ENCODE measurements at regions not wholly inside any gene's neighbourhood (a gene's known extent, or its start where the extent isn't known, plus 50 kb on each side); places are given as distances from the start of the nearest gene placed in this dataset.
"Not testable (repeated sequence)": the region's sequence is repeated elsewhere in the genome, so short reads cannot be mapped to it uniquely, and the experiment has no call there.

DNA sequence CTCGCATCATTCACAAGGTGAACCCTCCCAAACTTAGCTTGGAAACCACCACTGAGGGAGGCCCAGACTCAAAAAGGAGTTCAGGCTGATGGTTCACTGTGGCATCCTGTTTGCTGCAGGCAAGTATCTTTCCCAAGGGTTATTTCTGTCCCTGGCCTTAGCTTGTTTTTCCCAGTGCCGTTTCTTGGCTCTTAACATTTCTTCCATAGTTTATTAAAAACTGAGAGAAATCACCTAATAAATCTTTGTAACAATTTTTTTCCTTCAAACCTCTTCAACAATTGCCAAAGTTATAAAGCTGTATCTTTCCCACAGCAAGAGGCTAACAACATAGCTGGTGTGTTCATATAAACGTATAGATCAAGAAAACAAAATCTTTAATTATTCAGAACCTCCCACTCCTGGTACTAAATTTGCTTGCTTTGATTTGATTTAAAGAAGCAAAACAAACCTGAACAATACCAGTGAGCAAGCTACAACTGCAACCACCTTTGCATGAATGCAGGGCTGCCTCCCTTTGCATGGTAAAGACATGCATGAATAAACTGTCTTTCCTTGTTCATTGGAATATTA lies 234.9 kb upstream of the STT3B start:
- H3K9me3 Mint-ChIP-seq (ENCODE audit: low read depth) = no peaks in the 10 kb centered on the region

DNA sequence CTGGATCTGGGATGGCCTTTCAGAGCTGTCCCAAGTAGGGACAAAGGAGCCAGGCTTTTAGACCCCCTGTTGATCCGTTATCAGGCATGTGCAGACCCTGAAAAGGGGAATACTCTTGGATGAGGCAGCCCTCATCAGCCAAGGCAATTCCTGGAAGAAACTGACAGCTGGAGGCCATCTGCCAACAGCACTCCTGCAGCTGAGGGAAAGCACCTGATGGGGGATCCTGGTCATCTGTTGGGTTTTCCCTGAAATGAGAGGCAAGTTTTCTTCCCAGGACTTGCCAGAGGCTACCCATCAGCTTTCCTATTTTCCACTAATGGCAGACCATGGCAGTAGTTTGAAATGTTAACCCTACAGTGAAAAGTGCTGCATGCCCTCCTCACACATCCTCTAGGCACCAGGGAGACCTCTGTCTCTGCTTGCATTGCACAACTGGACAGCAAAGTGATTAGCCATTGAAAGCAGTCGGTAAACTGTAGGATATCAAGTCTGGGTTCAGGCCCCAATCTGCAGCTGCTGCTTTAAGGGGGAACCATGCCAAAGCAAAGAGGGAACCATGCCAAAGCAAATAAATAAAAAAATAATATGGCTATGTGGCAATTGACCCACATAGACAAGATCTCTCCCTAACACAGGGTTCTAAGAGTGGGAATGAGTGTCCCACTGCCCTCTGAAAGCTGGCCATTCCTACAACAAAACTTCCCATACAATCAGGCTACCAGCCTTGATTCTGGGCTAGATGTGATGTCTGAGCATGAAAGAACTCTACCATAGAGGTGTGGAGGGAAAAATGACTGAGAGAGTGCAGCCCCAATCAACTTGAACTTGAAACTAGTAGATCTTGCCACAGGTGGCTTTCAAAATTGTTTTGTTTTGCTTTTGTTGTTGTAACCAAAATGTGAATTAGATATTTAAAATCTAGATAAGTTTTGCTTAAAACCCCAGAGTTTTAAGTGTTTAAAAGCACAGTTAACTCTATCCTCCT lies 232.0 kb upstream of the STT3B start:
- H3K27ac Mint-ChIP-seq = no peak overlapping the region
- H3K4me3 Mint-ChIP-seq = no peak overlapping the region
- H3K9me3 Mint-ChIP-seq (ENCODE audit: low read depth) = no peaks in the 10 kb centered on the region
- peaks cover under 1% of the 10 kb centered on the region for H3K4me1 Mint-ChIP-seq (ENCODE audit: low read depth)
- peaks cover 6% of the 10 kb centered on the region for H3K36me3 Mint-ChIP-seq
- H3K27me3 Mint-ChIP-seq = no peaks in the 10 kb centered on the region

More for the DNA sequence above, 234.9 kb upstream of the STT3B start:
- peaks cover 2% of the 10 kb centered on the region for H3K36me3 Mint-ChIP-seq
- no peaks in the 10 kb centered on the region for H3K27me3 Mint-ChIP-seq
- H3K4me1 Mint-ChIP-seq (ENCODE audit: low read depth) = peaks cover 2% of the 10 kb centered on the region
- no peak overlapping the region for H3K4me3 Mint-ChIP-seq
- H3K27ac Mint-ChIP-seq = no peak overlapping the region

GRCh38 chr3:31302343-31302742 lies 230.4 kb upstream of the STT3B start:
- H3K36me3 Mint-ChIP-seq = peaks cover 6% of the 10 kb centered on the region
- H3K9me3 Mint-ChIP-seq (ENCODE audit: low read depth) = no peaks in the 10 kb centered on the region
- no peak overlapping the region for H3K27ac Mint-ChIP-seq

DNA sequence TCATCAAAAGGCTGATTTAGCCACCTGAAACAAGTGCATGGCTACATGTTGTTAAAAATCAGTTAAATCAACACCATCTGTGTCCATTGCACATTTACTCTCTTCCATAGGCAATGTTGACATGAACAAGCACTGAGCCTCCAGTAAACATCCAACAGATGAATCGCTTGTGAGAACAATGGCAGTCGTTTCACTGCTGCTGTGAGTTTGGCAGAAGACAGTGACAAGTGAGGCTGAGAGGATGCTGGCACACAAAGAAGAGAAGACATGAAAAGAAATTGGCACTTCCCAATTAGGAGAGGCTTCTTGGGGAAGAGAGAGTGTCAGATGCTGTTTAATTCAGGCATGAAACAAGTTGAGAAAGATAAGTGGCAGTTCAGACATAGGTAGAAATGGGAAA lies 227.4 kb upstream of the STT3B start:
- H3K27me3 Mint-ChIP-seq = no peaks in the 10 kb centered on the region
- no peak overlapping the region for H3K27ac Mint-ChIP-seq
- no peaks in the 10 kb centered on the region for H3K9me3 Mint-ChIP-seq (ENCODE audit: low read depth)
- peaks cover 6% of the 10 kb centered on the region for H3K36me3 Mint-ChIP-seq
- H3K4me1 Mint-ChIP-seq (ENCODE audit: low read depth) = peaks cover 5% of the 10 kb centered on the region
- no peak overlapping the region for H3K4me3 Mint-ChIP-seq

More at GRCh38 chr3:31302343-31302742, 230.4 kb upstream of the STT3B start:
- no peaks in the 10 kb centered on the region for H3K27me3 Mint-ChIP-seq
- no peak overlapping the region for H3K4me3 Mint-ChIP-seq
- H3K4me1 Mint-ChIP-seq (ENCODE audit: low read depth) = no peaks in the 10 kb centered on the region

DNA sequence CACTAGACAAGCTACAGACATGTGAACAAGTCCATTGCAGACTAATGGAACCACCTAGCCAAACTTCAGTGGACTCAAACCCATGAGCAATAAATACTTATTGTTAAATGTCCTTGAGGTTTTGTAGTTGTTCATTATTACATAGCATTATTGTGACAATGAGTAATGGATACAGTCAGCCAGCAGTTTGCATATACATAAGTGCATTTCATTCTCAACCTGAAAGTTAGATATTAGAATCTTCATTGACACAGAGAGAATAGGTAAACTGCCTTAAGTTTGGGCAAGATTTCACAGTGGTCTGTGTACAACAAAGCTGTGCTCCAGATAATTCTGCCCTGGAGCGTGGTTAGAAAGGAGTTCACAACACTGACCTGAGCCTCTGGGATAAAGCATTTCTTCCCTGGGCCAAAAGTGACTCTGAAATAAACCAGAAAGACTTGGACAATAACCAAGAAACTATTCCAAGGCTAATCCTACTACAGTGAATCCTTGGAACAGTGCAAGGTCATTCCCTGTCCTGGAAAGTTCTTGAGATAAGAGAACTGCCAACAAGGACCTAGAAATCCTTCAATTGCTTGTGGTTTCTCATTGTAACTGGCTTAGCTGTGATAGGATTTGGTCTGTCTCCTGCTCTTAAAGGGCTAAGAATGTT lies 225.5 kb upstream of the STT3B start:
- no peak overlapping the region for H3K4me3 Mint-ChIP-seq

GRCh38 chr3:31311559-31311958 lies 221.2 kb upstream of the STT3B start:
- Mint-ChIP-seq H3K27ac (no peak overlapping the region), H3K4me1 (ENCODE audit: low read depth) (peaks cover 12% of the 10 kb centered on the region), H3K36me3 (peaks cover 6% of the 10 kb centered on the region), H3K27me3 (no peaks in the 10 kb centered on the region), H3K9me3 (ENCODE audit: low read depth) (no peaks in the 10 kb centered on the region), H3K4me3 (no peak overlapping the region)

More for the DNA sequence above, 225.5 kb upstream of the STT3B start:
- Mint-ChIP-seq H3K36me3 (peaks cover 4% of the 10 kb centered on the region), H3K9me3 (ENCODE audit: low read depth) (no peaks in the 10 kb centered on the region), H3K27me3 (no peaks in the 10 kb centered on the region), H3K27ac (no peak overlapping the region), H3K4me1 (ENCODE audit: low read depth) (peaks cover 12% of the 10 kb centered on the region)

DNA sequence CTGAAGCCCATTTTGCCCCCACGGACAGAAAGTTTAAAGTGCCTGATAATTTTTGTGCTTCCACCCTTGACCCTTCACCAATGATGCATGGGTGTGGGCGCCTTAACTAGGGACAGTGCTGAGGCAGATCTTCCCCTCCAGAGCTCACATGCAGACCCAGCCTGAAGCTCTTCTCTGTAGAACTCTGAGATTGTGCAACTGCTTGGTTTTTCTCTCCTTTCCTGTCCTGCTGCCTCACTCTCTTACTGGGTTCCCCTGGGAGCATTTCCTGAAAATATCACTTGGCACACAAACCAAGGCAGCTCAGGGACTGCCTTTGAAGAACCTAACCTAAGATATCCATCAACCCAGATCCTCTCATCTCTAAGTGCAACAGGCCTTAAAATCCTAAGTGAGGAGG lies 220.3 kb upstream of the STT3B start:
- Mint-ChIP-seq H3K36me3 (peaks cover 9% of the 10 kb centered on the region), H3K27ac (peak overlapping the region; percentile 5), H3K4me1 (ENCODE audit: low read depth) (peaks cover 12% of the 10 kb centered on the region), H3K4me3 (no peak overlapping the region), H3K9me3 (ENCODE audit: low read depth) (no peaks in the 10 kb centered on the region), H3K27me3 (no peaks in the 10 kb centered on the region)

DNA sequence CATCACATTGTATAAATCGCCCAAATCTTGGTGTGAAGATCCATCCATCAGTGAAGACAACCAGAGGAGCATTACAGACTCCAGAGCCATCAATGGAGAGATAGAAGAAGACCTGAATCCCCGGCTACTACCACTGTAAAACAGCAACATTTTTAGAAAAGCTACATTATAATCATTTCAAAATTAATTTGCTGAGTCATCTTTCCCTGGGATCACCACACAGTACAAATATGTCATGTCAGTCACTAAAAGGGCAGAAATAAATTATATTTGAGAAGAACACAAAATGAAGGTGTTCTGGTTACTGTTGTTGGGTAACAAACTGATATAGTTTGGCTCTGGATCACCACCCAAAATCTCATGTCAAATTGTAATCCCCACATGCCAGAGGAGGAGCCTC lies 218.5 kb upstream of the STT3B start:
- H3K4me1 Mint-ChIP-seq (ENCODE audit: low read depth) = peaks cover 7% of the 10 kb centered on the region
- H3K9me3 Mint-ChIP-seq (ENCODE audit: low read depth) = no peaks in the 10 kb centered on the region
- H3K4me3 Mint-ChIP-seq = no peak overlapping the region

GRCh38 chr3:31319332-31319731 lies 213.4 kb upstream of the STT3B start:
- Mint-ChIP-seq H3K36me3 (peaks cover 9% of the 10 kb centered on the region), H3K9me3 (ENCODE audit: low read depth) (no peaks in the 10 kb centered on the region), H3K27me3 (no peaks in the 10 kb centered on the region), H3K4me3 (no peak overlapping the region), H3K4me1 (ENCODE audit: low read depth) (no peaks in the 10 kb centered on the region), H3K27ac (no peak overlapping the region)

More for the DNA sequence above, 218.5 kb upstream of the STT3B start:
- no peak overlapping the region for H3K27ac Mint-ChIP-seq
- H3K27me3 Mint-ChIP-seq = no peaks in the 10 kb centered on the region
- H3K36me3 Mint-ChIP-seq = peaks cover 9% of the 10 kb centered on the region

GRCh38 chr3:31321620-31322019 lies 211.1 kb upstream of the STT3B start:
- Mint-ChIP-seq H3K4me1 (ENCODE audit: low read depth) (no peaks in the 10 kb centered on the region), H3K36me3 (peaks cover 2% of the 10 kb centered on the region), H3K27ac (no peak overlapping the region), H3K9me3 (ENCODE audit: low read depth) (no peaks in the 10 kb centered on the region), H3K4me3 (no peak overlapping the region), H3K27me3 (no peaks in the 10 kb centered on the region)

GRCh38 chr3:31322460-31322859 lies 210.3 kb upstream of the STT3B start:
- Mint-ChIP-seq H3K27ac (no peak overlapping the region), H3K4me1 (ENCODE audit: low read depth) (no peaks in the 10 kb centered on the region), H3K9me3 (ENCODE audit: low read depth) (no peaks in the 10 kb centered on the region), H3K36me3 (no peaks in the 10 kb centered on the region), H3K27me3 (no peaks in the 10 kb centered on the region), H3K4me3 (no peak overlapping the region)

GRCh38 chr3:31327826-31328357 lies 204.8 kb upstream of the STT3B start:
- not testable (repeated sequence) for H3K27ac Mint-ChIP-seq; H3K4me1 Mint-ChIP-seq (ENCODE audit: low read depth); H3K4me3 Mint-ChIP-seq; H3K9me3 Mint-ChIP-seq (ENCODE audit: low read depth); H3K27me3 Mint-ChIP-seq
- peaks cover 11% of the 10 kb centered on the region for H3K36me3 Mint-ChIP-seq

- Mint-ChIP-seq H3K9me3 (ENCODE audit: low read depth) (peaks cover 16% of the 10 kb centered on the region), H3K4me3 (no peak overlapping the region), H3K27me3 (no peaks in the 10 kb centered on the region), H3K36me3 (peaks cover 15% of the 10 kb centered on the region), H3K27ac (no peak overlapping the region), H3K4me1 (ENCODE audit: low read depth) (peaks cover 2% of the 10 kb centered on the region)
Observed at GRCh38 chr3:31331278-31331677, 201.4 kb upstream of the STT3B start.

- Mint-ChIP-seq H3K36me3 (peaks cover 3% of the 10 kb centered on the region), H3K4me1 (ENCODE audit: low read depth) (no peaks in the 10 kb centered on the region), H3K4me3 (no peak overlapping the region), H3K9me3 (ENCODE audit: low read depth) (peaks cover 6% of the 10 kb centered on the region), H3K27ac (no peak overlapping the region), H3K27me3 (no peaks in the 10 kb centered on the region)
Observed at GRCh38 chr3:31341130-31341529, 191.6 kb upstream of the STT3B start.

GRCh38 chr3:31343075-31343474 lies 189.7 kb upstream of the STT3B start:
- peaks cover 6% of the 10 kb centered on the region for H3K9me3 Mint-ChIP-seq (ENCODE audit: low read depth)
- no peaks in the 10 kb centered on the region for H3K4me1 Mint-ChIP-seq (ENCODE audit: low read depth)
- no peak overlapping the region for H3K4me3 Mint-ChIP-seq
- no peaks in the 10 kb centered on the region for H3K27me3 Mint-ChIP-seq
- peaks cover 3% of the 10 kb centered on the region for H3K36me3 Mint-ChIP-seq
- no peak overlapping the region for H3K27ac Mint-ChIP-seq

All from activated naive CD8-positive, alpha-beta T cell (primary cell).